A673 (cell line): ENCODE measurements at regions not wholly inside any gene's neighbourhood (a gene's known extent, or its start where the extent isn't known, plus 50 kb on each side); places are given as distances from the start of the nearest gene placed in this dataset.

Experiments
- EZH2 ChIP-seq: fragments of 200-600 bp; sonication (generic); IDR thresholded peaks from 2 replicates; pipeline ENCODE4 v1.6.1; 2017; ENCODE audit warnings: borderline replicate concordance, low read depth, mild to moderate bottlenecking, mixed read lengths, antibody characterized with exemption, low read length; ENCODE audit not compliant: poor library complexity, severe bottlenecking
- TF ChIP-seq, protein P1 (sequence below): fragments of 300-800, 200-600 bp; sonication (generic); conservative IDR thresholded peaks from 2 replicates; pipeline ENCODE4 v1.5.1; 2017; ENCODE audit warnings: low read depth, mild to moderate bottlenecking, antibody characterized with exemption, low read length, moderate library complexity, mixed read lengths

DNA sequence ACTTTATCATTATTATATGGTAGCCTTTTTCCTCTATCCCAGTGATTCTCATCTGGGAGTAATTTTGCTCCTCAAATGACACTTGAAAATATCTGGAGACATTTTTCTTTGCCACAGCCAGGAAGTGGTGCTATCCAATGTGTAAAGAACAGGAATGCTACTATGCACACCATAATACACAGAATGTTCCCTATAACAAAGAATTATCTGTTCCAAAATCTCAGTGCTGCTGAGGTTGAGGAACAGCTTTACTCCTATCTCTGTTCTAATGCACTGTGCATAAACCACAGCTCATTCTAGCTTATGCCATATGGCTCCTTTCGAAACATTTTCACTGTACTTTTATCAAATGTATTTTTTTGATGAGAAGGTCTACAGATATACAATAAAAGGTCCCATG is 1231.2 kb upstream of the CELF4 start:
- TF ChIP-seq, protein P1, sequence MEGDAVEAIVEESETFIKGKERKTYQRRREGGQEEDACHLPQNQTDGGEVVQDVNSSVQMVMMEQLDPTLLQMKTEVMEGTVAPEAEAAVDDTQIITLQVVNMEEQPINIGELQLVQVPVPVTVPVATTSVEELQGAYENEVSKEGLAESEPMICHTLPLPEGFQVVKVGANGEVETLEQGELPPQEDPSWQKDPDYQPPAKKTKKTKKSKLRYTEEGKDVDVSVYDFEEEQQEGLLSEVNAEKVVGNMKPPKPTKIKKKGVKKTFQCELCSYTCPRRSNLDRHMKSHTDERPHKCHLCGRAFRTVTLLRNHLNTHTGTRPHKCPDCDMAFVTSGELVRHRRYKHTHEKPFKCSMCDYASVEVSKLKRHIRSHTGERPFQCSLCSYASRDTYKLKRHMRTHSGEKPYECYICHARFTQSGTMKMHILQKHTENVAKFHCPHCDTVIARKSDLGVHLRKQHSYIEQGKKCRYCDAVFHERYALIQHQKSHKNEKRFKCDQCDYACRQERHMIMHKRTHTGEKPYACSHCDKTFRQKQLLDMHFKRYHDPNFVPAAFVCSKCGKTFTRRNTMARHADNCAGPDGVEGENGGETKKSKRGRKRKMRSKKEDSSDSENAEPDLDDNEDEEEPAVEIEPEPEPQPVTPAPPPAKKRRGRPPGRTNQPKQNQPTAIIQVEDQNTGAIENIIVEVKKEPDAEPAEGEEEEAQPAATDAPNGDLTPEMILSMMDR = no peak
- TF ChIP-seq EZH2 = no peak
